GM23338 (cell line): ENCODE measurements at regions not wholly inside any gene's neighbourhood (a gene's known extent, or its start where the extent isn't known, plus 50 kb on each side); places are given as distances from the start of the nearest gene placed in this dataset.

Experiments
- CREB1 ChIP-seq: fragments of 250-450 bp; sonication (Bioruptor Pico); IDR thresholded peaks from 2 replicates; pipeline ENCODE4 v1.5.0; 2020; ENCODE audit warnings: low read depth, mild to moderate bottlenecking, moderate library complexity
- ETS1 ChIP-seq: IDR thresholded peaks from 2 replicates; pipeline ENCODE4 v1.6.1; 2016; ENCODE audit warnings: antibody characterized with exemption
- EZH2 ChIP-seq: fragments of 200-600 bp; sonication (generic); IDR thresholded peaks from one replicate; pipeline ENCODE4 v1.8.0; 2017; ENCODE audit warnings: antibody characterized with exemption, mild to moderate bottlenecking, low read depth; ENCODE audit not compliant: unreplicated experiment
- EZH2phosphoT487 ChIP-seq: fragments of 200-600 bp; sonication (generic); IDR thresholded peaks from one replicate; pipeline ENCODE4 v1.8.1; 2018; ENCODE audit warnings: antibody characterized with exemption; ENCODE audit not compliant: unreplicated experiment
- JUNB ChIP-seq: IDR thresholded peaks from one replicate; pipeline ENCODE4 v1.6.1; 2016; ENCODE audit warnings: antibody characterized with exemption; ENCODE audit not compliant: unreplicated experiment
- POLR2AphosphoS5 ChIP-seq: IDR thresholded peaks from 2 replicates; pipeline ENCODE4 v1.6.1; 2016; ENCODE audit warnings: antibody characterized with exemption, low read depth
- REST ChIP-seq: IDR thresholded peaks from one replicate; pipeline ENCODE4 v1.6.1; 2018; ENCODE audit warnings: antibody characterized with exemption; ENCODE audit not compliant: unreplicated experiment
- TF ChIP-seq, protein P1 (sequence below), 2 experiments: fragments of 200-600 bp in 1 of 2; sonication (generic) in 1 of 2; conservative IDR thresholded peaks; 2 replicates each; pipeline versions ENCODE4 v1.5.1 to v1.6.1; 2016 to 2017; ENCODE audit warnings: antibody characterized with exemption in 2 of 2, low read depth in 2 of 2, mild to moderate bottlenecking in 2 of 2, moderate library complexity in 1 of 2

GRCh38 chr3:115348951-115349745 lies 202.1 kb upstream of the ZBTB20 start:
- TF ChIP-seq, protein P1, sequence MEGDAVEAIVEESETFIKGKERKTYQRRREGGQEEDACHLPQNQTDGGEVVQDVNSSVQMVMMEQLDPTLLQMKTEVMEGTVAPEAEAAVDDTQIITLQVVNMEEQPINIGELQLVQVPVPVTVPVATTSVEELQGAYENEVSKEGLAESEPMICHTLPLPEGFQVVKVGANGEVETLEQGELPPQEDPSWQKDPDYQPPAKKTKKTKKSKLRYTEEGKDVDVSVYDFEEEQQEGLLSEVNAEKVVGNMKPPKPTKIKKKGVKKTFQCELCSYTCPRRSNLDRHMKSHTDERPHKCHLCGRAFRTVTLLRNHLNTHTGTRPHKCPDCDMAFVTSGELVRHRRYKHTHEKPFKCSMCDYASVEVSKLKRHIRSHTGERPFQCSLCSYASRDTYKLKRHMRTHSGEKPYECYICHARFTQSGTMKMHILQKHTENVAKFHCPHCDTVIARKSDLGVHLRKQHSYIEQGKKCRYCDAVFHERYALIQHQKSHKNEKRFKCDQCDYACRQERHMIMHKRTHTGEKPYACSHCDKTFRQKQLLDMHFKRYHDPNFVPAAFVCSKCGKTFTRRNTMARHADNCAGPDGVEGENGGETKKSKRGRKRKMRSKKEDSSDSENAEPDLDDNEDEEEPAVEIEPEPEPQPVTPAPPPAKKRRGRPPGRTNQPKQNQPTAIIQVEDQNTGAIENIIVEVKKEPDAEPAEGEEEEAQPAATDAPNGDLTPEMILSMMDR (conservative IDR thresholded peaks at IDR 0.05; ENCODE audit: low read depth in 2 of 2), result no peak
- TF ChIP-seq POLR2AphosphoS5 (no peak), EZH2 (no peak), CREB1 (CRISPR knock-in tag) (no peak), EZH2phosphoT487 (no peak), ETS1 (no peak), REST (no peak), JUNB (no peak)
